NCI-H2081 (cell line): ENCODE measurements at regions not wholly inside any gene's neighbourhood (a gene's known extent, or its start where the extent isn't known, plus 50 kb on each side); places are given as distances from the start of the nearest gene placed in this dataset.
"Not testable (repeated sequence)": the region's sequence is repeated elsewhere in the genome, so short reads cannot be mapped to it uniquely, and the experiment has no call there.

ENCODE experiments used
- DNase-seq, 2 experiments: peaks; one replicate each; lab custom pipeline; 2025; lab: John Stamatoyannopoulos, UW

DNA sequence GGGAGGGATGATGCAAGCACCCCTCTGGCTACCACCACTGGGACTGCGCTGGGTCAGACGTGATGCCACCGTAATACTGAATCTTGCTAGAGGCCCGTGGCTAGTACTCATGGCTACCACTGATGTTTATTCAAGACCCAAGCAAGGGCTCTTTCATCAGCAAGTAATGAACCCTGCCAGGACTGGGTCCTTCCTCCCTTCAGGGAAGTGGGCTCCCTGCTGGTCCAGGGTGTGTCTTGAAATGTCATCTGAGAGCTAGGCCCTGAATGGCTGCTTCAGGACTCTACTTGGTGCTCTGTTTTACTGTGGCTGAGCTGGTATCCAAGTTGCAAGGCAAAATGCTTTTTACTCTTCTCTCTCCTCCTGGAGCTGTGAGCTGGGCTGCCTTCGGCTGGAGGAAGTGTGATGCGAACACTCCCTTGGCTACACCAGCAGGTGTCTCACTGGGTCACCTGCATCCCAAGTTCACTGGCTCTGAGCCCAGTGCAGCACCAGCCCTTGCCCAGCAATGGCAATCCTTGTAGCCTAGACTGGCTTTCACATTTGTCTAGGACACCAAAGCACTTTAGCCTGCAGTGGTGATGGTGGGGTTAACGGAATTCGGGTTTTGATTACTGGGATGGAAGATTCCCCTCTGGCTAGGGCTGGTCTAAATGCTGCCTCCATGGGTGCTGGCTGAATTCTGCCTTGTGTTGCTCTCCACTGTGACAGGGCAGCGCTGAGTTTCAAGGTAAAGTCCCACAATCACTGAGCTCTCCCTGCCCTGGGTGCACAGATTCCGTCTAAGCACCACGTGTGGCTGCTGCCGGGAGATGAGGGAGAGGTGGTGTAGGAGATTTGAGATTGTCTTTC is 98.6 kb downstream of the USP22 start:
- peak in 1 of 2 experiments; percentile 74 for DNase-seq

DNA sequence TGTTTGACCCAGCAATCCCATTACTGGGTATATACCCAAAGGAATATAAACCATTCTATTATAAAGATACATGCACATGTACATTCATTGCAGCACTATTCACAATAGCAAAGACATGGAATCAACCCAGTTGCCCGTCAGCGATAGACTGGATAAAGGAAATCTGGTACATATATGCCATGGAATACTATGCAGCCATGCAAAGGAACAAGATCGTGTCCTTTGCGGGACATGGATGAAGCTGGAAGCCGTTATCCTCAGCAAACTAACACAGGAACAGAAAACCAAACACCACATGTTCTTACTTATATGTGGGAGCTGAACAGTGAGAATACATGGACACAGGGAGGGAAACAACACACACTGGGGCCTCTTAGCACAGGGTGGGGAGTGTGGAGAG is 95.1 kb downstream of the USP22 start:
- DNase-seq, result not testable (repeated sequence)

DNA sequence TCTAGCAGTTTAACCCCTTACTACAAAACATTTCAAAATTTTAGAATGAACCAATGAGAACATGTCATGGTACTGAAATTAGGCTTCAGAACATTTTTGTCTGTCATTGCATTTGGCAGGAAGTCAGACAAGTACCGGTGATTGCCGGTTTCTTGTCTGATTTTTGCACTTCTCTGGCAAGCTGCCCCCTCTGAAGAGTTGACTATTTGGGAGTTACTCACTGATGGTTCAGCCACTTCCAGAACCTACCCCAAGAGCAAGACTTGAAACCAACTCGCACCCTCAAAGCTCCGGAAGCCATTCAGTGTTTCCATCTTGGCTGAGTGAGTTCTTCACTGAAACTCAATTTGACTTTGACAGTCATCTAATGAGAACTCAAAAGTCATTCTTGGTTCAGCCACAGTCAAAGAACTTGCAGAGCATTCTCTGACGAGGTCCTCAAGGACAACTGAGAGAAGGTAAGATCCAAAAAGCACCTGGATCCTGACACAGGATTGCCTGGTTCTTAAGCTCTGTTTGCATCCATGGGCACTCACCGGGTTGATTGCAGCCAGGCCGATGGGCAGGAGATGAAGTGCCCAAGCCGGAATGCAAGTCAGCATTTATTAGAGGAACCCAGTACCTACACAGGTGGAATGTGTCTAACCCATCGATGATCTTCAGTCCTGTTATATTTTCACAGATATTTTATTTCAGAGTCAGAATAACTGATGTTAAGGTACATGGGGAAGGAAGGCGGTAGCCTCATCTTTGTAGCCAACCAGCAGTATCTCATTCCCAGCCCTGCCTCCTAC is 93.6 kb downstream of the USP22 start:
- DNase-seq, result no peak
